Neural cell (in vitro differentiated cells): ENCODE measurements at regions not wholly inside any gene's neighbourhood (a gene's known extent, or its start where the extent isn't known, plus 50 kb on each side); places are given as distances from the start of the nearest gene placed in this dataset.

Experiments
- CTCF ChIP-seq: fragments of 450-650 bp; IDR thresholded peaks from 2 replicates; pipeline ENCODE4 v1.5.1; 2014; ENCODE audit warnings: antibody characterized with exemption, mild to moderate bottlenecking, moderate library complexity; ENCODE audit not compliant: poor library complexity, severe bottlenecking
- TAF1 ChIP-seq: IDR thresholded peaks from 2 replicates; pipeline ENCODE4 v1.6.1; 2012; ENCODE audit warnings: low read depth

- TF ChIP-seq CTCF (no peak), TAF1 (no peak)
Observed at GRCh38 chr18:76055025-76055424, 440.0 kb downstream of the ZNF516 start.
